IMR-90 (cell line): ENCODE measurements at regions not wholly inside any gene's neighbourhood (a gene's known extent, or its start where the extent isn't known, plus 50 kb on each side); places are given as distances from the start of the nearest gene placed in this dataset.

Source experiments
- ATAC-seq: fragments of 200-7000 bp; cut with Tn5 transposase; 2 replicates; pipeline ENCODE4 v1.9.1; 2020; ENCODE audit warnings: low read depth, mild to moderate bottlenecking, moderate library complexity
- BruUV-seq: library from RNA; stranded (reverse); fragments of 400-500 nt; replicated peaks from 2 replicates; lab custom pipeline; 2021; lab: Mats Ljungman, UMichigan
- CTCF ChIA-PET: fragments of 300-600 bp; formaldehyde crosslinking; extraction: SDS; loops from one replicate; lab custom pipeline; 2021; ENCODE audit warnings: antibody characterized with exemption; lab: Yijun Ruan, JAX
- POLR2A ChIA-PET: fragments of 300-600 bp; sonication (Branson Sonifier 250); formaldehyde crosslinking; loops from one replicate; lab custom pipeline; 2022; ENCODE audit warnings: antibody characterized with exemption; ENCODE audit not compliant: unreplicated experiment; lab: Charles Lee
- DNase-seq: peaks from one replicate; pipeline ENCODE4 v3.0.0; 2013
- H2AFZ ChIP-seq: replicated peaks from 2 replicates; pipeline ENCODE3; 2013; ENCODE audit warnings: low read length, mild to moderate bottlenecking; ENCODE audit not compliant: poor library complexity
- H2AK5ac ChIP-seq: 2 replicates; pipeline ENCODE4 v1.6.1; 2013; ENCODE audit warnings: low read depth, low read length, inconsistent platforms
- H2AK9ac ChIP-seq: replicated peaks from 2 replicates; pipeline ENCODE3; 2013; ENCODE audit warnings: mild to moderate bottlenecking, low read depth, low read length, moderate library complexity; ENCODE audit not compliant: poor library complexity
- H2BK120ac ChIP-seq: 2 replicates; pipeline ENCODE4 v1.6.1; 2013; ENCODE audit warnings: low read depth, low read length, inconsistent platforms
- H2BK15ac ChIP-seq: 3 replicates; pipeline ENCODE4 v1.6.1; 2013; ENCODE audit warnings: low read depth, low read length, inconsistent platforms
- H2BK20ac ChIP-seq: 2 replicates; pipeline ENCODE4 v1.6.1; 2013; ENCODE audit warnings: low read depth, mild to moderate bottlenecking, inconsistent platforms, low read length, moderate library complexity
- H2BK5ac ChIP-seq: 2 replicates; pipeline ENCODE4 v1.6.1; 2013; ENCODE audit warnings: mild to moderate bottlenecking, low read depth, low read length, inconsistent platforms; ENCODE audit not compliant: poor library complexity, severe bottlenecking
- H3K14ac ChIP-seq: replicated peaks from 2 replicates; pipeline ENCODE4 v1.6.1; 2013; ENCODE audit warnings: low read depth, low read length, inconsistent platforms
- H3K18ac ChIP-seq: 2 replicates; pipeline ENCODE4 v1.6.1; 2013; ENCODE audit warnings: low read depth, low read length, control low read depth
- H3K23ac ChIP-seq: 2 replicates; pipeline ENCODE4 v1.6.1; 2013; ENCODE audit warnings: low read depth, low read length, inconsistent platforms
- H3K27ac ChIP-seq: 2 replicates; pipeline ENCODE4 v1.5.1; 2013; ENCODE audit warnings: mild to moderate bottlenecking, control low read depth, low read length; ENCODE audit not compliant: insufficient read depth
- H3K27me3 ChIP-seq: 2 replicates; pipeline ENCODE4 v1.6.1; 2013; ENCODE audit warnings: low read length; ENCODE audit not compliant: control insufficient read depth, insufficient read depth
- H3K36me3 ChIP-seq: 2 replicates; pipeline ENCODE4 v1.6.1; 2013; ENCODE audit warnings: low read length, mixed read lengths; ENCODE audit not compliant: control insufficient read depth, insufficient read depth
- H3K4ac ChIP-seq: 2 replicates; pipeline ENCODE4 v1.6.1; 2013; ENCODE audit warnings: low read depth, low read length, inconsistent platforms
- H3K4me1 ChIP-seq: 2 replicates; pipeline ENCODE4 v1.6.1; 2013; ENCODE audit warnings: low read length, mixed read lengths; ENCODE audit not compliant: control insufficient read depth, insufficient read depth
- H3K4me2 ChIP-seq: 2 replicates; pipeline ENCODE4 v1.6.1; 2013; ENCODE audit warnings: low read depth, mild to moderate bottlenecking, control low read depth, low read length, moderate library complexity
- H3K4me3 ChIP-seq: 2 replicates; pipeline ENCODE4 v1.5.1; 2013; ENCODE audit warnings: low read depth, mild to moderate bottlenecking, control low read depth, low read length, moderate library complexity; ENCODE audit not compliant: insufficient read depth
- H3K56ac ChIP-seq: 2 replicates; pipeline ENCODE4 v1.6.1; 2013; ENCODE audit warnings: low read length, inconsistent platforms; ENCODE audit not compliant: insufficient read depth; ENCODE audit errors: extremely low read depth
- H3K79me1 ChIP-seq, 2 experiments: 2 replicates each; pipeline ENCODE4 v1.6.1; 2013; ENCODE audit warnings: low read length in 2 of 2, inconsistent platforms in 1 of 2, low read depth in 1 of 2
- H3K9ac ChIP-seq: 2 replicates; pipeline ENCODE4 v1.6.1; 2013; ENCODE audit warnings: low read depth, low read length, control low read depth
- H3K9me1 ChIP-seq: 2 replicates; pipeline ENCODE4 v1.6.1; 2013; ENCODE audit warnings: low read length, inconsistent platforms; ENCODE audit not compliant: insufficient read depth
- H3K9me3 ChIP-seq: 2 replicates; pipeline ENCODE4 v1.6.1; 2013; ENCODE audit warnings: low read length; ENCODE audit not compliant: control insufficient read depth, insufficient read depth
- H4K20me1 ChIP-seq: 2 replicates; pipeline ENCODE4 v1.6.1; 2013; ENCODE audit warnings: low read length, inconsistent platforms; ENCODE audit not compliant: insufficient read depth
- H4K5ac ChIP-seq: 2 replicates; pipeline ENCODE4 v1.6.1; 2013; ENCODE audit warnings: mild to moderate bottlenecking, low read depth, low read length, control low read depth
- H4K8ac ChIP-seq, 2 experiments: 2 replicates each; pipeline ENCODE4 v1.6.1; 2013; ENCODE audit warnings: low read depth in 2 of 2, low read length in 2 of 2, control low read depth in 1 of 2, inconsistent platforms in 1 of 2
- H4K91ac ChIP-seq: 2 replicates; pipeline ENCODE4 v1.6.1; 2013; ENCODE audit warnings: low read depth, low read length, inconsistent platforms; ENCODE audit not compliant: insufficient read depth
- MXI1 ChIP-seq: IDR thresholded peaks from 2 replicates; pipeline ENCODE4 v1.6.1; 2012; ENCODE audit warnings: low read depth, mild to moderate bottlenecking, low read length, moderate library complexity, borderline replicate concordance
- NFE2L2 ChIP-seq: fragments of 150-350 bp; IDR thresholded peaks from 2 replicates; pipeline ENCODE4 v1.6.1; 2016; ENCODE audit warnings: low read depth, mild to moderate bottlenecking, low read length
- RAD21 ChIP-seq: IDR thresholded peaks from 2 replicates; pipeline ENCODE4 v1.6.1; 2012; ENCODE audit warnings: low read length, improper control_type of control experiment
- WGBS, 2 experiments: methylation state at CpG; one replicate each; pipeline versions ENCODE4 v1.1.5 to v1.1.7; 2013; ENCODE audit warnings: missing lambda C conversion rate in 2 of 2; ENCODE audit not compliant: insufficient read length in 1 of 2; ENCODE audit errors: extremely low coverage in 2 of 2; 5-methylcytosine and 5-hydroxymethylcytosine counted together
- dilution Hi-C: fragments of 300-500 bp; cut with HindIII; formaldehyde crosslinking; loops from one replicate; pipeline ENCODE4 v1.14.3; 2018; ENCODE audit warnings: low sequenced_read_pairs; ENCODE audit not compliant: unreplicated experiment
- in situ Hi-C: fragments of 300-500 bp; cut with MboI; formaldehyde crosslinking; loops from 3 replicates; pipeline ENCODE4 v1.14.3; 2019; ENCODE audit warnings: low sequenced_read_pairs, inconsistent platforms, mixed read lengths
- intact Hi-C: fragments of 100-400 bp; cut with micrococcal nuclease; formaldehyde crosslinking; loops from 2 replicates; pipeline ENCODE4 v1.10.0; 2022
- TF ChIP-seq, protein P1 (sequence below): conservative IDR thresholded peaks from 2 replicates; pipeline ENCODE4 v1.5.1; 2012; ENCODE audit warnings: mild to moderate bottlenecking, low read depth, low read length, improper control_type of control experiment
- TF ChIP-seq, protein P2 (sequence below): fragments of 150-350 bp; IDR thresholded peaks from 2 replicates; pipeline ENCODE4 v1.6.1; 2017; ENCODE audit warnings: mild to moderate bottlenecking, antibody characterized with exemption, low read length, low read depth

DNA sequence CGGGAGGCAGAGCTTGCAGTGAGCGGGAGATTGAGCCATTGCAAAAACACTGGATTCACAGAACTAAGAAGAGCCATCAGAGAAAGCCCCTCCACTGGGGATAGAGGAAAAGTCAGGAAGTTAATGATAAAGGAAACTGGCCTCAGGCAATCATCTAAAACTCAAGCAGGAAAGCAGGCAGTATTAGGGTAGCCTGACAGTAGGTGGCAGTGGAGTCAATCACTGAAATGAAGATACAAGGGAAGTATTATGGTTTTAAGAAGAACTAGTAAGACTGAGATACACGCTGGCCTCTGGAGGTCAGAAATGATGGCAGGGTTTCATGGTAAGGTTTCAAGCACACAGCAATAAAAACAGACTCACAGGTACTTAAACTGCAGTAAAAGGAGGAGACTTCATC, 578.3 kb downstream of the HACE1 start:
- ATAC-seq (no peak), DNase-seq (no peak)
- peaks cover 7% of the 10 kb centered on the region; the same call in 1 of the 2 replicates for H3K9me3 ChIP-seq
- WGBS, 2 experiments, result no CpG with 5 or more reads among the region's 3 CpGs
- H3K79me1 ChIP-seq, result no peaks in the 10 kb centered on the region
- no peak overlapping the region for H2BK120ac ChIP-seq
- H3K9ac ChIP-seq, result no peak overlapping the region
- H3K9me1 ChIP-seq, result no peaks in the 10 kb centered on the region
- in situ Hi-C loops (no loop called here), intact Hi-C loops (no loop called here), dilution Hi-C loops (no loop called here)
- BruUV-seq, result no TSS peak
- H2BK15ac ChIP-seq, result no peak overlapping the region
- no peaks in the 10 kb centered on the region for H3K36me3 ChIP-seq
- no peak overlapping the region for H2AK9ac ChIP-seq
- ChIA-PET POLR2A (no interaction called here), CTCF (no interaction called here)
- H4K20me1 ChIP-seq, result no peaks in the 10 kb centered on the region
- H3K27ac ChIP-seq, result no peak overlapping the region
- H3K27me3 ChIP-seq, result no peaks in the 10 kb centered on the region
- H2BK5ac ChIP-seq, result no peak overlapping the region
- H2BK20ac ChIP-seq, result no peak overlapping the region
- no peak overlapping the region for H3K14ac ChIP-seq
- no peak overlapping the region for H3K4me2 ChIP-seq
- H3K23ac ChIP-seq, result no peak overlapping the region
- H3K4me3 ChIP-seq, result no peak overlapping the region
- H3K18ac ChIP-seq, result no peak overlapping the region
- TF ChIP-seq, protein P1, sequence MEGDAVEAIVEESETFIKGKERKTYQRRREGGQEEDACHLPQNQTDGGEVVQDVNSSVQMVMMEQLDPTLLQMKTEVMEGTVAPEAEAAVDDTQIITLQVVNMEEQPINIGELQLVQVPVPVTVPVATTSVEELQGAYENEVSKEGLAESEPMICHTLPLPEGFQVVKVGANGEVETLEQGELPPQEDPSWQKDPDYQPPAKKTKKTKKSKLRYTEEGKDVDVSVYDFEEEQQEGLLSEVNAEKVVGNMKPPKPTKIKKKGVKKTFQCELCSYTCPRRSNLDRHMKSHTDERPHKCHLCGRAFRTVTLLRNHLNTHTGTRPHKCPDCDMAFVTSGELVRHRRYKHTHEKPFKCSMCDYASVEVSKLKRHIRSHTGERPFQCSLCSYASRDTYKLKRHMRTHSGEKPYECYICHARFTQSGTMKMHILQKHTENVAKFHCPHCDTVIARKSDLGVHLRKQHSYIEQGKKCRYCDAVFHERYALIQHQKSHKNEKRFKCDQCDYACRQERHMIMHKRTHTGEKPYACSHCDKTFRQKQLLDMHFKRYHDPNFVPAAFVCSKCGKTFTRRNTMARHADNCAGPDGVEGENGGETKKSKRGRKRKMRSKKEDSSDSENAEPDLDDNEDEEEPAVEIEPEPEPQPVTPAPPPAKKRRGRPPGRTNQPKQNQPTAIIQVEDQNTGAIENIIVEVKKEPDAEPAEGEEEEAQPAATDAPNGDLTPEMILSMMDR, result no peak
- TF ChIP-seq, protein P2, sequence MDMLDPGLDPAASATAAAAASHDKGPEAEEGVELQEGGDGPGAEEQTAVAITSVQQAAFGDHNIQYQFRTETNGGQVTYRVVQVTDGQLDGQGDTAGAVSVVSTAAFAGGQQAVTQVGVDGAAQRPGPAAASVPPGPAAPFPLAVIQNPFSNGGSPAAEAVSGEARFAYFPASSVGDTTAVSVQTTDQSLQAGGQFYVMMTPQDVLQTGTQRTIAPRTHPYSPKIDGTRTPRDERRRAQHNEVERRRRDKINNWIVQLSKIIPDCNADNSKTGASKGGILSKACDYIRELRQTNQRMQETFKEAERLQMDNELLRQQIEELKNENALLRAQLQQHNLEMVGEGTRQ, result no peak
- no peak for TF ChIP-seq RAD21
- TF ChIP-seq MXI1, result no peak
- no peak for TF ChIP-seq NFE2L2
- no peak overlapping the region for H4K5ac ChIP-seq
- H3K4ac ChIP-seq, result no peak overlapping the region
- H3K56ac ChIP-seq, result no peak overlapping the region
- no peak overlapping the region for H4K91ac ChIP-seq
- no peak overlapping the region for H4K8ac ChIP-seq
- H3K4me1 ChIP-seq, result no peaks in the 10 kb centered on the region
- H2AFZ ChIP-seq, result no peak overlapping the region
- H2AK5ac ChIP-seq, result no peak overlapping the region
